ENCODE measurements at regions not wholly inside any gene's neighbourhood (a gene's known extent, or its start where the extent isn't known, plus 50 kb on each side); places are given as distances from the start of the nearest gene placed in this dataset.

DNA sequence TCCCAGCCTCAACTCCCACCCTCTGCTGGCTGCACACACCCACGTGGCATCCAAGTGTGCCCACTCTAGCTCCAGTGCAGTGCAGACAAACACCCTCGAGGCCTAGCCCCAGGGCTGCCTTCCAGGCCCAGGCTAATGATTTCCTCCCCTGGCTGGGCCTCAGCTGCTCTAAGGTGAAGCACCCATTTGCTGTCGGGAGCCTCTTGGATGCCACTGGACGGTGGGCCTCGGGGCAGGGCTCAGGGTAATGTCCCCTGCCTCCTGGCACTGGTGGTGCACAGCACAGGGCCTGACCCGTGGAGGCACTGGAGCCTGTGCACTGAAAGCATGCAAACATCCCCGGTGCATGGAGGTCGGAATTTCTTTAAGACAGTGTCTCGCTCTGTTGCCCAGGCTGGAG is 635.2 kb downstream of the TBC1D22A start:
- TF ChIP-seq, protein P1, sequence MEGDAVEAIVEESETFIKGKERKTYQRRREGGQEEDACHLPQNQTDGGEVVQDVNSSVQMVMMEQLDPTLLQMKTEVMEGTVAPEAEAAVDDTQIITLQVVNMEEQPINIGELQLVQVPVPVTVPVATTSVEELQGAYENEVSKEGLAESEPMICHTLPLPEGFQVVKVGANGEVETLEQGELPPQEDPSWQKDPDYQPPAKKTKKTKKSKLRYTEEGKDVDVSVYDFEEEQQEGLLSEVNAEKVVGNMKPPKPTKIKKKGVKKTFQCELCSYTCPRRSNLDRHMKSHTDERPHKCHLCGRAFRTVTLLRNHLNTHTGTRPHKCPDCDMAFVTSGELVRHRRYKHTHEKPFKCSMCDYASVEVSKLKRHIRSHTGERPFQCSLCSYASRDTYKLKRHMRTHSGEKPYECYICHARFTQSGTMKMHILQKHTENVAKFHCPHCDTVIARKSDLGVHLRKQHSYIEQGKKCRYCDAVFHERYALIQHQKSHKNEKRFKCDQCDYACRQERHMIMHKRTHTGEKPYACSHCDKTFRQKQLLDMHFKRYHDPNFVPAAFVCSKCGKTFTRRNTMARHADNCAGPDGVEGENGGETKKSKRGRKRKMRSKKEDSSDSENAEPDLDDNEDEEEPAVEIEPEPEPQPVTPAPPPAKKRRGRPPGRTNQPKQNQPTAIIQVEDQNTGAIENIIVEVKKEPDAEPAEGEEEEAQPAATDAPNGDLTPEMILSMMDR (IDR thresholded peaks at IDR 0.05), result no peak
- TF ChIP-seq EZH2 (IDR thresholded peaks at IDR 0.05; ENCODE audit: borderline replicate concordance, insufficient read depth, low read depth, low read length, poor library complexity, severe bottlenecking), result no peak
